GM12801 (cell line): ENCODE measurements at regions not wholly inside any gene's neighbourhood (a gene's known extent, or its start where the extent isn't known, plus 50 kb on each side); places are given as distances from the start of the nearest gene placed in this dataset.

ENCODE experiments used
- TF ChIP-seq, protein P1 (sequence below): IDR thresholded peaks from one replicate; pipeline ENCODE4 v1.5.1; 2011; ENCODE audit warnings: control low read depth; ENCODE audit not compliant: insufficient read length; ENCODE audit errors: extremely low read depth

DNA sequence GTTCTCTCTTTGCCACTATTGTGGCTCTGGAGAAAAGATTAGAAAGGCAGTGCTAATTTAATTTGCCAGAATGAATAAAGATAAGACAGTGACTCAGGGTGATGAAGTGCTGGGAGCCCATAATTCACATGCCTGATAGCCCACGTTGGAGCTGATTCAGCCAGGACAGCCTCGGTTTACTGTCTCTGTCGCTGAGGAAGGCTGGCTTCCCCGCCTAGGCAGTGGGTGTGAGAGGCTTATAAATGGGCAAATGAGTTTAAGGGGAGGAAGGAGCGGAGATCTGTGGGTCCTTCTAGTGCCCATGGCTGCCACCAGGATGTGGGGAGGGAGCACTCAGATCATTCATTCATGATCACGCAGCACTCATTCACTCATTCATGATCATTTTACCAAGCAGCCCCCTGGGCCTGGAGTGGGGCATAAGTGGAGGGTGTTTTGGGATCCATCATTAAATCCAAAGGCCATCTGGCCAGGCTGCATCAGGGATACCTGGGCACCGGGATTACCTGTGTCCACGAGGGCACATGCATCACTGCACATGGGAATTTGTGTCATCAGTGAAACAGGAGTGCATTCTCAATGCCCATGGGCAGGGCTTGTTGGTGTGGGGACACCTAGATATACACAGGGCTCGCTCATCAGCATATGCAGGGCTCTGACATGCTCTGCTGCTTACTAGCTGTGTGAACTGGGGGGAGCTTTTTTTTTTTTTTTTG, 315.4 kb downstream of the MATN1 start:
- TF ChIP-seq, protein P1, sequence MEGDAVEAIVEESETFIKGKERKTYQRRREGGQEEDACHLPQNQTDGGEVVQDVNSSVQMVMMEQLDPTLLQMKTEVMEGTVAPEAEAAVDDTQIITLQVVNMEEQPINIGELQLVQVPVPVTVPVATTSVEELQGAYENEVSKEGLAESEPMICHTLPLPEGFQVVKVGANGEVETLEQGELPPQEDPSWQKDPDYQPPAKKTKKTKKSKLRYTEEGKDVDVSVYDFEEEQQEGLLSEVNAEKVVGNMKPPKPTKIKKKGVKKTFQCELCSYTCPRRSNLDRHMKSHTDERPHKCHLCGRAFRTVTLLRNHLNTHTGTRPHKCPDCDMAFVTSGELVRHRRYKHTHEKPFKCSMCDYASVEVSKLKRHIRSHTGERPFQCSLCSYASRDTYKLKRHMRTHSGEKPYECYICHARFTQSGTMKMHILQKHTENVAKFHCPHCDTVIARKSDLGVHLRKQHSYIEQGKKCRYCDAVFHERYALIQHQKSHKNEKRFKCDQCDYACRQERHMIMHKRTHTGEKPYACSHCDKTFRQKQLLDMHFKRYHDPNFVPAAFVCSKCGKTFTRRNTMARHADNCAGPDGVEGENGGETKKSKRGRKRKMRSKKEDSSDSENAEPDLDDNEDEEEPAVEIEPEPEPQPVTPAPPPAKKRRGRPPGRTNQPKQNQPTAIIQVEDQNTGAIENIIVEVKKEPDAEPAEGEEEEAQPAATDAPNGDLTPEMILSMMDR: no peak

DNA sequence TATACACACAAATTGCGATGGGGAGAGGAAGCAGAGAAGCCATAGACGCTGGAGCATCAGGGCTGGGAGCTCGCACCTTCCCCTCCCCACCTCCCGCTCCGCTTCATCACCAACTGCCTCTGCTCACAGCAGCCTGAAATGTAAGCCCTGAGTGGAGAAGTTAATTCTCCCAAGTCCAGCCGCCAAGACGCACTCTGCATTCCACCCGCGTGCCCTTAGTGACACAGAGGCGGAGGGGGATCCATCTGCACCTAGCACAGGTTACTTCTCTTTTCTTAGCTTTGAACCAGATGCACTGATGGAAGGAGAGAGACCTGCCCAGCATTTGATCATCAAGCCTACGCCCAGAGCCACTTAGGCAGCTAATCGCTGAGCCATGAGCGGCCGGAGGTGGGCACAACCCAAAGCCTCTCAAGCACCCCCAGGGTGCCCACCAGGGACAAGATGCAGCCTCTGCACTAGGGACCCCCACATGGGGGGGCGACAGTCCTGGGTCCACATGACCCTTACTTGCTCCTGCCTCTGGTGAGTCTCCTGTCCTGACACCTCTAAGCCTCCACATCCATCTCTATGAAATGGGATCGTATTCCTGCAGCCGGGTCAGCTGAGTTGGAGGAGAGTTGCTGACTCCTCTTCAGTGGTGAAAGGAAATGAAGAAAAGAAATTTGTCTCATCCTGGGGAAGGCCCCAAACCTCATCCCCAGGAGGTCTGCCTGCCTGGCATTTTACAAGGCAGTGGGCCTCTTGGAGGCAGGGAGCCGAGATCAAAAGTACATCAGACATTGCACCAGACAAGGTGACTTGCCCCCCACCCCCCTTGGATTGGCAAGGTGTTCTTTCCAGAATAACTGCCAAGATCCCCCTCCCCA, 316.2 kb downstream of the MATN1 start:
- TF ChIP-seq, protein P1: no peak

DNA sequence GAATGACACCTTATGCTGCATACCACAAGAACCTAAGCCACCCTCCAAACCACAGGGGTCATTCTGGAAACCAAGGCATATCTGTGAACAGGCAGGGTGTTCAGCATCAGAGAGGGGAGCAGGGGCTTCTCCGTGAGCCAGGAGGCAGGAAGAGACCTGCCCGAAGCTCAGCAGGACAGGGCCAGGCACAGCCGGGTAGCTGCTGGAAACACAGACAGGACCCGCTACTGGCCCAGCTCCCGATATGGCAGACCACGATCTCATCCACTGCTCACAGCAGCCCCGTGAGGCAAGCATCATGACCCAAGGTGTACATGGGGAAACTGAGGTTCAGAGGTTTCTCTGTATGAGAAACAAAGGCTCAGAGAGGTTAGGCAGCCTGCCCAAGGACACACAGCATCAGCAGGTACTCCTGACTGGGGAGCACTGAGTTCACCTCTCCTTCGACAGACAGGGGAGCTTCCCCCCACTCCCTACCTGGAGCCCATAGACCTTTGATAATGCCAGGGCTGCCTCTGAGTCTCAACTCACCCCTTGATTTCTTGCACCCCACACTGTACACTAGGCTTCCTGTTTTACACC, 317.7 kb downstream of the MATN1 start:
- TF ChIP-seq, protein P1: no peak

DNA sequence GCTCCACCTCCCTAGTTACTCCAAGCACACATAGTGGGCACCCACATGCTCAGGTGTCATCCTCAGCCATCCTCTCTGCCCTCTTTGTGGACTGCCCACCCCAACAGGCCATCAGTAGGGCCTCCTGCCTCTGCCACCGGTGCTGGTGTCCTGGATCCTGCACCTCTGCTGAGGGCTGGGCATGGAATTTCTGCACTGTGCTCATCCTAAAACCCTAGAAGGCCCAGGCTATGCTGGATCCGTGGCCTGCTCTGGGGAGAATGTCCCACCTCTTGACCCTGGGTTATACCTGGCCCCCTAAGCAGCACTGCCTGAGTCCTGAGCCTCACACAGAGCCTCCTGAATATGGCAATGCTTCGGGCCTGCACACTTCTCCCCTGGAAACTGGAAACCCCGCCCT, 318.3 kb downstream of the MATN1 start:
- TF ChIP-seq, protein P1: no peak

DNA sequence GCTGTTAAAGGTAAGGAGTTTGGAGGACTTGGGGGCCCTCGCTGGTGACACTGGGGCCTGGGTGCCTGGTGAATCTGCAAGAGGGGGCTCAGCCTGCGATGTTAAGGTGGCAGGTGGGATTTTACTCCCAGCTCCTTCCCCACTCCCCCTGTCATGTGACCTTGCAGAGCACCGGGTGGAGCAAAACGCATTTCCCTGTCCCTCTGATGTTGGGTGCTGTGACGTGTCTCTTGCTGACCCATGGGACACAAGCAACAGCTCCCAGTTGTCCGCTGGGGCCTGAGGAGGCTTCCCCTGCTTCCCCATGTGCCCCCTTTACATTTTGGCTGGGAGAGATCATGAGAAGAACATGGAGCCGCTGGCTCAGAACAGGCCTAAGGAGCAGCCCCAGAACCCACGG, 319.0 kb downstream of the MATN1 start:
- TF ChIP-seq, protein P1: no peak

DNA sequence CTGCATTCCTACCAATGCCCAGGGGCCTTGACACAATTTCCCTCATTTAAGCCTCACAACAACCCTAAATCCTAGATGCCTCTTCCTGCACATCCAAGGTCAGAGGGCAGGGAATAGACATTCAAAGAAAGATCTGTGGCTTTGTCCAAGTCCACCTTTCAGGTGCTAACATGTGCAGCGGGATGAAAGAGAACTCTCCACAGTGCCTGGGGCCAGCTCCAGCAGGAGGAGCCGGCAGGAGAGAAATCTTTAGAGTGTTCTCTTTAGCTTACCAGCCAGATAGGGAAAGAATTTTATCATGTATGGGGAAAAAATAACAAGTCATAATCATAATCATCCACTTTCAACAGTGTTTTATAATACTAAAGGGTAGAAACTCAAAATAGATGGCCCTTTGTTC, 319.7 kb downstream of the MATN1 start:
- TF ChIP-seq, protein P1: no peak

DNA sequence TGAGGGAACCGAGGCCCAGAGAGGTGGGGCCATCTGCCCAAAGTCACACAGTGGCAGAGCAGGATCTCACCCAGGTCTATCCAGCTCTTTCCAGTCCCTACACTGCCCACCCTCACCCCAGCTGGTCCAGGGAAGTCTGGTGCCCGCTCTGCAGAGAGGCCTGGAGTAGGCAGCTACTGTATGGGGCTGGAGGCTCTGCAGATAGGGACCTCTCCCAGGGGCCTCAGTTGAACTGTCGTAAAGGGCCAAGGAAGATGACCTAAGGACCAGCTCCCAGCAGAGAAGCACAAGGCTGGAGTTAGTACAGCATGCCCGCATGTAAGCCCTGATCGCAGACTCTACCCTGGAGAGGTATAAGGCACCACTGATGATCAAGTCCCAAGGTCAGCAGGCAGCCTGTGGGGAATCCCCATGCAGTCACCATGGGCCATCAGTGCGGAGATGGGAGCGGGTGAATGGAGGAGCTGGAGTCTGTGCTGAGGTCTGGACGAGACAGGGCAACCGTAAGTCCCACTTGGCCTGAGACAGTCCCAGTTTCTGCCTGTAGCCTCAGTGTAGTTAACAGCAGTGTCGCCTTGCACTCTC, 320.2 kb downstream of the MATN1 start:
- TF ChIP-seq, protein P1: no peak
